ENCODE measurements at regions not wholly inside any gene's neighbourhood (a gene's known extent, or its start where the extent isn't known, plus 50 kb on each side); places are given as distances from the start of the nearest gene placed in this dataset.

DNA sequence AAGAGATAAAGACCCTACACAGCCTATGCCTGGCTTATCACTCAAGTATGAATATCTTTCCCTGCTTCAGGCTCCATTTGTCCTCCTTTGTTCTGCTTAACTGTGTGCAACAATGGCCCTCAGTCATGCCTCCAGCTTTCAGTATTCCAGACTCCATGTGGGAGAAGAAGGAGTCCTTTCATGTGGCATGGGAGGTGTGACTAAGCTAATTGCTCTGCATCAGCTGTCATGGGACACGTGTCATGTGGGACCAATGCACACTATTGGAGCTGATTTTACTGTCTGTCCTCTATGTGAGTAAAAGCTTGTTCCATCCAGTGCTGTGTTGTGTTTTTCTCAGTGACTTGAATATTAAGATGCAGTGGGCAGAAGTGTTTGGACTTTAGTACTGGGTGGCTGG lies 1198.3 kb downstream of the OLFM4 start:
- no peak overlapping the region for H3K4me3 ChIP-seq
- no peak for ATAC-seq (ENCODE audit: low FRiP score in 2 of 2)
- H3K4me1 ChIP-seq, result no peaks in the 10 kb centered on the region
- TF ChIP-seq POLR2A (IDR thresholded peaks at IDR 0.05) (no peak), POLR2AphosphoS5 (IDR thresholded peaks at IDR 0.05) (no peak), EP300 (IDR thresholded peaks at IDR 0.05) (no peak)
- TF ChIP-seq, protein P1, sequence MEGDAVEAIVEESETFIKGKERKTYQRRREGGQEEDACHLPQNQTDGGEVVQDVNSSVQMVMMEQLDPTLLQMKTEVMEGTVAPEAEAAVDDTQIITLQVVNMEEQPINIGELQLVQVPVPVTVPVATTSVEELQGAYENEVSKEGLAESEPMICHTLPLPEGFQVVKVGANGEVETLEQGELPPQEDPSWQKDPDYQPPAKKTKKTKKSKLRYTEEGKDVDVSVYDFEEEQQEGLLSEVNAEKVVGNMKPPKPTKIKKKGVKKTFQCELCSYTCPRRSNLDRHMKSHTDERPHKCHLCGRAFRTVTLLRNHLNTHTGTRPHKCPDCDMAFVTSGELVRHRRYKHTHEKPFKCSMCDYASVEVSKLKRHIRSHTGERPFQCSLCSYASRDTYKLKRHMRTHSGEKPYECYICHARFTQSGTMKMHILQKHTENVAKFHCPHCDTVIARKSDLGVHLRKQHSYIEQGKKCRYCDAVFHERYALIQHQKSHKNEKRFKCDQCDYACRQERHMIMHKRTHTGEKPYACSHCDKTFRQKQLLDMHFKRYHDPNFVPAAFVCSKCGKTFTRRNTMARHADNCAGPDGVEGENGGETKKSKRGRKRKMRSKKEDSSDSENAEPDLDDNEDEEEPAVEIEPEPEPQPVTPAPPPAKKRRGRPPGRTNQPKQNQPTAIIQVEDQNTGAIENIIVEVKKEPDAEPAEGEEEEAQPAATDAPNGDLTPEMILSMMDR (IDR thresholded peaks at IDR 0.05), result no peak
- no peaks in the 10 kb centered on the region for H3K27me3 ChIP-seq
- H3K36me3 ChIP-seq, result no peaks in the 10 kb centered on the region
- DNase-seq, result no peak
- H3K9me3 ChIP-seq, result no peaks in the 10 kb centered on the region
- H3K27ac ChIP-seq, result no peak overlapping the region
- 78 to 81% methylated on average over 1 of the region's 1 CpG for WGBS, 2 donors

DNA sequence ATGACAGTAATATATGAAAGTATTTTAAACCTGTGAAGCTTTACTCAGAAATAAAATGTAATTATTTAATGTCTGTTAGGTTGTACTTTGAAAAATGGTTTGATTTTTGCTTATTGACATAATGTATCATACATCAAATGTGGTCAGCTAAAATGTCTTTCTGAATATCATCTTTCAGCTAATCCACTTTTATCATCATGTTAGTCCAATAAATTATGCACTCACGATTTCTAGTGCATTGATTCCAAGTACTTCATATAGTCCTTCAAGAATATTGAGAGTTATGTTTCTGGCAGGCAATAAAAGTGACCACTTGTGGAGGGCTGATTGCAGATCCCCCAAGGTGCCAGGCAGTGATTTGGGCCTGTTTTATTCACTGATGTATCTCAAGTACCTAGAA lies 1204.1 kb downstream of the OLFM4 start:
- no peaks in the 10 kb centered on the region for H3K27me3 ChIP-seq
- no peaks in the 10 kb centered on the region for H3K9me3 ChIP-seq
- no peaks in the 10 kb centered on the region for H3K36me3 ChIP-seq
- DNase-seq, result no peak
- H3K4me3 ChIP-seq, result no peak overlapping the region
- TF ChIP-seq POLR2A (IDR thresholded peaks at IDR 0.05) (no peak), EP300 (IDR thresholded peaks at IDR 0.05) (no peak), POLR2AphosphoS5 (IDR thresholded peaks at IDR 0.05) (no peak)
- TF ChIP-seq, protein P1 (IDR thresholded peaks at IDR 0.05), result no peak
- no peaks in the 10 kb centered on the region for H3K4me1 ChIP-seq
- 33 to 48% methylated on average over 1 of the region's 1 CpG for WGBS, 2 donors
- H3K27ac ChIP-seq, result no peak overlapping the region
- no peak for ATAC-seq (ENCODE audit: low FRiP score in 2 of 2)

DNA sequence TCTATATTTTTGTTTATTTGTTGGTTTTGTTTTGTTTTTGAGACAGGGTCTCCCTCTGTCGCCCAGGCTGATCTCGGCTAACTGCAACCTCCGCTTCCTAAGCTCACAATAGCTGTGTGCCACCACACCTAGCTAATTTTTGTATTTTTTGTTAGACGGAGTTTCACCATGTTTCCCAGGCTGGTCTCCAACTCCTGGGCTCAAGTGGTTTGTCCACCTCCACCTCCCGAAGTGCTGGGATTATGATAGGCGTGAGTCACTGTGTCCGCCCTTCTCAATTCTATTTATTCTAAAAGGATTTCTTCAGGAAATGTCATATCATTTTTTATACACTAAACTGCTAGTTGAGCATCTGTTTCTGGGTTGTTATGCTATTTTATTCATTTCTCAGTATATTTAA lies 1206.0 kb downstream of the OLFM4 start:
- DNase-seq (no peak), ATAC-seq (ENCODE audit: low FRiP score in 2 of 2) (no peak)
- no peaks in the 10 kb centered on the region for H3K36me3 ChIP-seq
- H3K27me3 ChIP-seq, result no peaks in the 10 kb centered on the region
- no peaks in the 10 kb centered on the region for H3K4me1 ChIP-seq
- no peaks in the 10 kb centered on the region for H3K9me3 ChIP-seq
- TF ChIP-seq POLR2A (IDR thresholded peaks at IDR 0.05) (no peak), POLR2AphosphoS5 (IDR thresholded peaks at IDR 0.05) (no peak), EP300 (IDR thresholded peaks at IDR 0.05) (no peak)
- TF ChIP-seq, protein P1 (IDR thresholded peaks at IDR 0.05), result no peak
- no peak overlapping the region for H3K27ac ChIP-seq
- WGBS, 2 donors, result 80 to 82% methylated on average over 7 of the region's 7 CpGs
- no peak overlapping the region for H3K4me3 ChIP-seq

DNA sequence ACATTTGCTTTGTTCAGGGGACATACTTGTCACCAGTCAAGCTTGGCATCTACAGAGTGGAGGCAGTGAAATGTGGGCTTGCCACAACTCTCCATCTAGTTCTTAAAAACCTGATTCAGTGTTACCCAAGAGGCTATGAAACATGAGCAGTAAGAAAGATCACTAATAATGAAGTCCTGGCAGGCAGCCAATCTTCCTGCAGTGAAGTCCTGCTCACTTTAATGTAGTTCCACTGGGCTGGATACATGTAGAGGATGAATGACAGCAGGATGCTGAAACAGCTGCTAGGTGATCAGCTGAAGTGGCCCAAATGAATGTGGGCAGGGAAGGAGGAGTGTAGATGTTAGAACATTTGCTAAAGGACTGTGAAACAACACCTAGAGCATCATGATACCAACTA lies 1213.1 kb downstream of the OLFM4 start:
- no peaks in the 10 kb centered on the region for H3K27me3 ChIP-seq
- DNase-seq (no peak), ATAC-seq (ENCODE audit: low FRiP score in 2 of 2) (no peak)
- no peak overlapping the region for H3K4me3 ChIP-seq
- no peaks in the 10 kb centered on the region for H3K36me3 ChIP-seq
- no peaks in the 10 kb centered on the region for H3K9me3 ChIP-seq
- no peaks in the 10 kb centered on the region for H3K4me1 ChIP-seq
- TF ChIP-seq, protein P1 (IDR thresholded peaks at IDR 0.05), result no peak
- no peak for TF ChIP-seq POLR2A (IDR thresholded peaks at IDR 0.05)
- no peak for TF ChIP-seq EP300 (IDR thresholded peaks at IDR 0.05)
- no peak for TF ChIP-seq POLR2AphosphoS5 (IDR thresholded peaks at IDR 0.05)
- H3K27ac ChIP-seq, result no peak overlapping the region

DNA sequence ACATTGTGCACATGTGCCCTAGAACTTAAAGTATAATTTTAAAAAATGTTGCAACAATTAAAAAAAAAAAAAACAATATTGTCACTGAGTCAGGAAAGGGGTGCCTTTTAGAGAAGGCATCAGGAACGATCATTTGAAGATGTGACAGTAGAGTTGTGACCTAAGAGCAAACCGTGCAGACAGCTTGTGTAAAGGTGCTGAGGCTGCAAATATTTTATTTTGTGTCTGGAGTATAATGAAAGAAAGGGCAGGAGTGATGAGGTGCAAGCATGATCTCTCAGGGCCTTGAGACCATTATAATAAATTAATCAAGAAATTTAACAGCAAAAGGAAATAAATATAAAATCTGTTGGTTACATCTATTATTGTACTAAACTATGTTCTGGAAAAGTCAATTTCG lies 1219.7 kb downstream of the OLFM4 start:
- Histone ChIP-seq H3K27ac (no peak overlapping the region), H3K4me1 (no peaks in the 10 kb centered on the region), H3K36me3 (no peaks in the 10 kb centered on the region), H3K9me3 (peaks cover 0 to 3% (median 0%) of the 10 kb centered on the region in 4 donors), H3K27me3 (no peaks in the 10 kb centered on the region), H3K4me3 (no peak overlapping the region)
- ATAC-seq (ENCODE audit: low FRiP score in 2 of 2), result no peak
- no peak for DNase-seq
- TF ChIP-seq POLR2A (IDR thresholded peaks at IDR 0.05) (no peak), EP300 (IDR thresholded peaks at IDR 0.05) (no peak), POLR2AphosphoS5 (IDR thresholded peaks at IDR 0.05) (no peak)
- TF ChIP-seq, protein P1 (IDR thresholded peaks at IDR 0.05), result no peak
- 57 to 59% methylated on average over 3 of the region's 3 CpGs for WGBS, 2 donors
